ENCODE measurements at regions not wholly inside any gene's neighbourhood (a gene's known extent, or its start where the extent isn't known, plus 50 kb on each side); places are given as distances from the start of the nearest gene placed in this dataset.
"Not testable (repeated sequence)": the region's sequence is repeated elsewhere in the genome, so short reads cannot be mapped to it uniquely, and the experiment has no call there.

- H3K4me1 ChIP-seq (ENCODE audit: control insufficient read depth in 2 of 3, insufficient read depth in 2 of 3, low read depth in 1 of 3, low read length in 3 of 3); H3K9me3 ChIP-seq (ENCODE audit: control insufficient read depth in 2 of 3, insufficient read depth in 1 of 3, low read length in 3 of 3); H3K9ac ChIP-seq (ENCODE audit: low read length in 3 of 3); FAIRE-seq; DNase-seq; intact Hi-C loops (cut with DNase I); H3K4me3 ChIP-seq (ENCODE audit: low read length in 3 of 3); H3K27ac ChIP-seq (ENCODE audit: low read depth in 2 of 2, low read length in 2 of 2); H3K36me3 ChIP-seq (ENCODE audit: control insufficient read depth in 2 of 3, insufficient read depth in 3 of 3, low read length in 3 of 3); H3K27me3 ChIP-seq (ENCODE audit: control insufficient read depth, insufficient read depth, low read length): not testable (repeated sequence)
Observed at GRCh38 chr2:89945004-89945616, 1253.6 kb downstream of the RPIA start.

GRCh38 chr2:89947208-89947815, 1255.8 kb downstream of the RPIA start:
- H3K4me3 ChIP-seq (ENCODE audit: low read length in 3 of 3); H3K9me3 ChIP-seq (ENCODE audit: control insufficient read depth in 2 of 3, insufficient read depth in 1 of 3, low read length in 3 of 3); H3K9ac ChIP-seq (ENCODE audit: low read length in 3 of 3); intact Hi-C loops (cut with DNase I); H3K36me3 ChIP-seq (ENCODE audit: control insufficient read depth in 2 of 3, insufficient read depth in 3 of 3, low read length in 3 of 3); H3K27me3 ChIP-seq (ENCODE audit: control insufficient read depth, insufficient read depth, low read length); DNase-seq; H3K27ac ChIP-seq (ENCODE audit: low read depth in 2 of 2, low read length in 2 of 2); H3K4me1 ChIP-seq (ENCODE audit: control insufficient read depth in 2 of 3, insufficient read depth in 2 of 3, low read depth in 1 of 3, low read length in 3 of 3); FAIRE-seq: not testable (repeated sequence)

GRCh38 chr2:89948102-89948501, 1256.6 kb downstream of the RPIA start:
- not testable (repeated sequence) for H3K9ac ChIP-seq (ENCODE audit: low read length in 3 of 3)

GRCh38 chr2:89950807-89951206, 1259.3 kb downstream of the RPIA start:
- H3K4me1 ChIP-seq (ENCODE audit: control insufficient read depth in 2 of 3, insufficient read depth in 2 of 3, low read depth in 1 of 3, low read length in 3 of 3); DNase-seq; H3K36me3 ChIP-seq (ENCODE audit: control insufficient read depth in 2 of 3, insufficient read depth in 3 of 3, low read length in 3 of 3); H3K27me3 ChIP-seq (ENCODE audit: control insufficient read depth, insufficient read depth, low read length); H3K4me3 ChIP-seq (ENCODE audit: low read length in 3 of 3); H3K9me3 ChIP-seq (ENCODE audit: control insufficient read depth in 2 of 3, insufficient read depth in 1 of 3, low read length in 3 of 3); H3K27ac ChIP-seq (ENCODE audit: low read depth in 2 of 2, low read length in 2 of 2); H3K9ac ChIP-seq (ENCODE audit: low read length in 3 of 3); intact Hi-C loops (cut with DNase I): not testable (repeated sequence)
- peak; percentile 96 for FAIRE-seq

More at GRCh38 chr2:89948102-89948501, 1256.6 kb downstream of the RPIA start:
- H3K4me1 ChIP-seq (ENCODE audit: control insufficient read depth in 2 of 3, insufficient read depth in 2 of 3, low read depth in 1 of 3, low read length in 3 of 3); H3K9me3 ChIP-seq (ENCODE audit: control insufficient read depth in 2 of 3, insufficient read depth in 1 of 3, low read length in 3 of 3); FAIRE-seq; intact Hi-C loops (cut with DNase I); H3K27ac ChIP-seq (ENCODE audit: low read depth in 2 of 2, low read length in 2 of 2); H3K4me3 ChIP-seq (ENCODE audit: low read length in 3 of 3); H3K36me3 ChIP-seq (ENCODE audit: control insufficient read depth in 2 of 3, insufficient read depth in 3 of 3, low read length in 3 of 3); DNase-seq; H3K27me3 ChIP-seq (ENCODE audit: control insufficient read depth, insufficient read depth, low read length): not testable (repeated sequence)

GRCh38 chr2:89957236-89957635, 1265.8 kb downstream of the RPIA start:
- H3K4me1 ChIP-seq (ENCODE audit: control insufficient read depth in 2 of 3, insufficient read depth in 2 of 3, low read depth in 1 of 3, low read length in 3 of 3); H3K27me3 ChIP-seq (ENCODE audit: control insufficient read depth, insufficient read depth, low read length); H3K4me3 ChIP-seq (ENCODE audit: low read length in 3 of 3); H3K36me3 ChIP-seq (ENCODE audit: control insufficient read depth in 2 of 3, insufficient read depth in 3 of 3, low read length in 3 of 3); H3K9ac ChIP-seq (ENCODE audit: low read length in 3 of 3); H3K9me3 ChIP-seq (ENCODE audit: control insufficient read depth in 2 of 3, insufficient read depth in 1 of 3, low read length in 3 of 3); intact Hi-C loops (cut with DNase I); H3K27ac ChIP-seq (ENCODE audit: low read depth in 2 of 2, low read length in 2 of 2); FAIRE-seq: not testable (repeated sequence)
- DNase-seq = peak in 1 of 5 donors; percentile 2

GRCh38 chr2:89959729-89960378, 1268.4 kb downstream of the RPIA start:
- FAIRE-seq = peak; percentile 54
- H3K4me1 ChIP-seq (ENCODE audit: control insufficient read depth in 2 of 3, insufficient read depth in 2 of 3, low read depth in 1 of 3, low read length in 3 of 3); H3K27me3 ChIP-seq (ENCODE audit: control insufficient read depth, insufficient read depth, low read length); H3K27ac ChIP-seq (ENCODE audit: low read depth in 2 of 2, low read length in 2 of 2); H3K36me3 ChIP-seq (ENCODE audit: control insufficient read depth in 2 of 3, insufficient read depth in 3 of 3, low read length in 3 of 3); intact Hi-C loops (cut with DNase I); H3K4me3 ChIP-seq (ENCODE audit: low read length in 3 of 3); H3K9ac ChIP-seq (ENCODE audit: low read length in 3 of 3); DNase-seq; H3K9me3 ChIP-seq (ENCODE audit: control insufficient read depth in 2 of 3, insufficient read depth in 1 of 3, low read length in 3 of 3): not testable (repeated sequence)

GRCh38 chr2:89960570-89960969, 1269.1 kb downstream of the RPIA start:
- H3K9me3 ChIP-seq (ENCODE audit: control insufficient read depth in 2 of 3, insufficient read depth in 1 of 3, low read length in 3 of 3); FAIRE-seq; H3K4me1 ChIP-seq (ENCODE audit: control insufficient read depth in 2 of 3, insufficient read depth in 2 of 3, low read depth in 1 of 3, low read length in 3 of 3); H3K9ac ChIP-seq (ENCODE audit: low read length in 3 of 3); intact Hi-C loops (cut with DNase I); H3K27ac ChIP-seq (ENCODE audit: low read depth in 2 of 2, low read length in 2 of 2); H3K27me3 ChIP-seq (ENCODE audit: control insufficient read depth, insufficient read depth, low read length); H3K4me3 ChIP-seq (ENCODE audit: low read length in 3 of 3); DNase-seq; H3K36me3 ChIP-seq (ENCODE audit: control insufficient read depth in 2 of 3, insufficient read depth in 3 of 3, low read length in 3 of 3): not testable (repeated sequence)

- FAIRE-seq; H3K27me3 ChIP-seq (ENCODE audit: control insufficient read depth, insufficient read depth, low read length); H3K9ac ChIP-seq (ENCODE audit: low read length in 3 of 3); H3K27ac ChIP-seq (ENCODE audit: low read depth in 2 of 2, low read length in 2 of 2); H3K4me3 ChIP-seq (ENCODE audit: low read length in 3 of 3); H3K9me3 ChIP-seq (ENCODE audit: control insufficient read depth in 2 of 3, insufficient read depth in 1 of 3, low read length in 3 of 3); DNase-seq; intact Hi-C loops (cut with DNase I); H3K4me1 ChIP-seq (ENCODE audit: control insufficient read depth in 2 of 3, insufficient read depth in 2 of 3, low read depth in 1 of 3, low read length in 3 of 3); H3K36me3 ChIP-seq (ENCODE audit: control insufficient read depth in 2 of 3, insufficient read depth in 3 of 3, low read length in 3 of 3): not testable (repeated sequence)
Observed at GRCh38 chr2:89968567-89968966, 1277.1 kb downstream of the RPIA start.

Measured in kidney (tissue), 10 donors.